Fibroblast of lung (primary cell): ENCODE measurements at regions not wholly inside any gene's neighbourhood (a gene's known extent, or its start where the extent isn't known, plus 50 kb on each side); places are given as distances from the start of the nearest gene placed in this dataset.

Experiments used
- DNase-seq, 2 donors: peaks; one replicate each; pipeline versions ENCODE4 v3.0.0 to v3.0.0-alpha.2; 2010; ENCODE audit warnings: low read depth in 2 of 2
- H2AFZ ChIP-seq: 2 replicates; pipeline ENCODE4 v1.5.1; 2012; ENCODE audit warnings: low read length, control low read depth, inconsistent platforms
- H3K27ac ChIP-seq: 2 replicates; pipeline ENCODE4 v1.5.1; 2011; ENCODE audit warnings: low read length, control low read depth; ENCODE audit not compliant: insufficient read depth
- H3K27me3 ChIP-seq: 2 replicates; pipeline ENCODE4 v1.5.1; 2011; ENCODE audit warnings: mild to moderate bottlenecking, low read length; ENCODE audit not compliant: control insufficient read depth, insufficient read depth
- H3K36me3 ChIP-seq: 2 replicates; pipeline ENCODE4 v1.5.1; 2011; ENCODE audit warnings: low read length; ENCODE audit not compliant: control insufficient read depth, insufficient read depth
- H3K4me1 ChIP-seq: 2 replicates; pipeline ENCODE4 v1.5.1; 2011; ENCODE audit warnings: low read length; ENCODE audit not compliant: control insufficient read depth, insufficient read depth; ENCODE audit errors: extremely low read depth
- H3K4me2 ChIP-seq: 2 replicates; pipeline ENCODE4 v1.5.1; 2011; ENCODE audit warnings: low read length, control low read depth; ENCODE audit not compliant: insufficient read depth; ENCODE audit errors: extremely low read depth
- H3K4me3 ChIP-seq, 4 experiments: fragments of 200-600 bp in 1 of 4; sonication (generic) in 1 of 4; replicated peaks in 1 of 4; 2 replicates each; pipeline ENCODE4 v1.5.1; 2011 to 2016; ENCODE audit warnings: low read length in 4 of 4, low read depth in 3 of 4, mild to moderate bottlenecking in 3 of 4, control low read depth in 2 of 4, inconsistent platforms in 1 of 4, mixed read lengths in 1 of 4; ENCODE audit not compliant: insufficient read depth in 1 of 4; ENCODE audit errors: control extremely low read depth in 1 of 4
- H3K79me2 ChIP-seq: 2 replicates; pipeline ENCODE4 v1.5.1; 2012; ENCODE audit warnings: mild to moderate bottlenecking, low read length, inconsistent platforms; ENCODE audit not compliant: control insufficient read depth, insufficient read depth
- H3K9ac ChIP-seq: 2 replicates; pipeline ENCODE4 v1.5.1; 2011; ENCODE audit warnings: mild to moderate bottlenecking, low read length, control low read depth; ENCODE audit not compliant: insufficient read depth
- H3K9me3 ChIP-seq: 2 replicates; pipeline ENCODE4 v1.5.1; 2012; ENCODE audit warnings: low read depth, low read length; ENCODE audit not compliant: control insufficient read depth, insufficient read depth
- H4K20me1 ChIP-seq: 2 replicates; pipeline ENCODE4 v1.5.1; 2011; ENCODE audit warnings: low read length; ENCODE audit not compliant: control insufficient read depth, insufficient read depth; ENCODE audit errors: extremely low read depth
- CTCF ChIP-seq, 2 donors: IDR thresholded peaks in 1 of 2; conservative IDR thresholded peaks in 1 of 2; 1 replicate in 1 of 2; 2 replicates in 1 of 2; pipeline ENCODE4 v1.5.1; 2011 to 2012; ENCODE audit warnings: low read length in 2 of 2, control low read depth in 1 of 2, inconsistent platforms in 1 of 2, low read depth in 1 of 2, mild to moderate bottlenecking in 1 of 2
- EZH2 ChIP-seq: IDR thresholded peaks from 2 replicates; pipeline ENCODE4 v1.5.1; 2012; ENCODE audit warnings: low read length, control low read depth, mild to moderate bottlenecking; ENCODE audit errors: missing control alignments

- H3K27ac ChIP-seq: no peak overlapping the region
- H4K20me1 ChIP-seq: no peaks in the 10 kb centered on the region
- H3K4me1 ChIP-seq: no peaks in the 10 kb centered on the region
- no peaks in the 10 kb centered on the region for H3K36me3 ChIP-seq
- no peak for DNase-seq
- no peaks in the 10 kb centered on the region for H3K79me2 ChIP-seq
- no peak overlapping the region for H2AFZ ChIP-seq
- no peak overlapping the region for H3K4me2 ChIP-seq
- no peaks in the 10 kb centered on the region for H3K9me3 ChIP-seq
- TF ChIP-seq CTCF (conservative IDR thresholded peaks at IDR 0.05 in 1 of 2, IDR thresholded peaks at IDR 0.05 in 1 of 2; ENCODE audit: low read depth in 1 of 2, low read length in 2 of 2): no peak
- TF ChIP-seq EZH2: no peak
- no peak overlapping the region for H3K4me3 ChIP-seq
- no peaks in the 10 kb centered on the region for H3K27me3 ChIP-seq
- H3K9ac ChIP-seq: no peak overlapping the region
Observed at GRCh38 chr11:105448703-105449079, 161.2 kb upstream of the GRIA4 start.

GRCh38 chr11:105447936-105448702 is 161.8 kb upstream of the GRIA4 start:
- Histone ChIP-seq H4K20me1 (no peaks in the 10 kb centered on the region), H2AFZ (no peak overlapping the region), H3K9ac (no peak overlapping the region), H3K36me3 (no peaks in the 10 kb centered on the region), H3K9me3 (no peaks in the 10 kb centered on the region), H3K4me3 (no peak overlapping the region), H3K79me2 (no peaks in the 10 kb centered on the region), H3K4me2 (no peak overlapping the region), H3K4me1 (no peaks in the 10 kb centered on the region), H3K27me3 (no peaks in the 10 kb centered on the region), H3K27ac (no peak overlapping the region)
- DNase-seq: no peak
- TF ChIP-seq CTCF (conservative IDR thresholded peaks at IDR 0.05 in 1 of 2, IDR thresholded peaks at IDR 0.05 in 1 of 2; ENCODE audit: low read depth in 1 of 2, low read length in 2 of 2) (no peak), EZH2 (no peak)

DNA sequence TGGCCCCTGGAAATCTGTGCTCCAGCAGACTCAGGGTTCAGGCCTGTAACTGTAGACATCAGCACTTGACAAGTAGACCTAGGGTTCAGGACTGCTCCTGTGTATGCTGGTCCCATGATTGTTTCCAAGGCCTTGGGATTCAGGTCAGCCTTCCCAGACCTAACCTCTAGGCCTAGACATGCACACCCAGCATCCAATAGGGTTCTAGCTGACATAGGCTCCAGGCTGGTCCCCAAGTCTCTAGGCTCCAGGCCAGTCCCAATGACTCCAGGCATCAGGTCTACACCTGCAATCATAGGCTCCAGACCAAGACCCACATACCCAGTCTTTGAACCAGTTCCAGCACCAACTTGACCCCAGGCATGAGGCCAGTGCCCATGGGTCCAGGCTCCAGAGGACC is 166.2 kb upstream of the GRIA4 start:
- H3K27ac ChIP-seq: no peak overlapping the region
- no peaks in the 10 kb centered on the region for H3K36me3 ChIP-seq
- no peak for TF ChIP-seq EZH2
- TF ChIP-seq CTCF (conservative IDR thresholded peaks at IDR 0.05 in 1 of 2, IDR thresholded peaks at IDR 0.05 in 1 of 2; ENCODE audit: low read depth in 1 of 2, low read length in 2 of 2): no peak
- H4K20me1 ChIP-seq: no peaks in the 10 kb centered on the region
- no peak overlapping the region for H3K4me3 ChIP-seq
- H3K27me3 ChIP-seq: no peaks in the 10 kb centered on the region
- H3K4me1 ChIP-seq: no peaks in the 10 kb centered on the region
- no peaks in the 10 kb centered on the region for H3K9me3 ChIP-seq
- no peak overlapping the region for H2AFZ ChIP-seq
- H3K9ac ChIP-seq: no peak overlapping the region
- no peak overlapping the region for H3K4me2 ChIP-seq
- no peak for DNase-seq
- no peaks in the 10 kb centered on the region for H3K79me2 ChIP-seq
